SK-N-SH (cell line): ENCODE measurements at regions not wholly inside any gene's neighbourhood (a gene's known extent, or its start where the extent isn't known, plus 50 kb on each side); places are given as distances from the start of the nearest gene placed in this dataset.

Experiments
- CTCF ChIA-PET: fragments of 300-600, 350-600 bp; formaldehyde crosslinking; extraction: SDS; loops from one replicate; lab custom pipeline; 2021; lab: Yijun Ruan, JAX
- POLR2A ChIA-PET: fragments of 350-600 bp; sonication (Branson Sonifier 250); formaldehyde crosslinking; extraction: SDS; loops from one replicate; lab custom pipeline; 2020; ENCODE audit warnings: antibody characterized with exemption, inconsistent platforms; lab: Yijun Ruan, JAX
- DNase-seq: peaks from one replicate; pipeline ENCODE4 v3.0.0; 2012
- H2AFZ ChIP-seq: fragments of 200-600 bp; sonication (generic); 2 replicates; pipeline ENCODE4 v1.8.1; 2016; ENCODE audit warnings: antibody characterized with exemption, mild to moderate bottlenecking, low read depth
- H3F3A ChIP-seq: fragments of 200-600 bp; sonication (generic); replicated peaks from 2 replicates; pipeline ENCODE3; 2016; ENCODE audit warnings: antibody characterized with exemption, mild to moderate bottlenecking; ENCODE audit not compliant: insufficient read depth
- H3K27ac ChIP-seq, 2 experiments: fragments of 200-500 bp in 1 of 2; fragments of 200-600 bp in 1 of 2; sonication (Bioruptor generic) in 1 of 2; sonication (generic), shearing (Covaris generic) in 1 of 2; 2 replicates each; pipeline versions ENCODE4 v1.5.1 to v1.6.1; 2014 to 2016; ENCODE audit warnings: low read depth in 2 of 2, inconsistent platforms in 1 of 2, low read length in 1 of 2, mild to moderate bottlenecking in 1 of 2, mixed read lengths in 1 of 2
- H3K27me3 ChIP-seq: fragments of 200-600 bp; sonication (generic), shearing (Covaris generic); 2 replicates; pipeline ENCODE4 v1.6.1; 2016; ENCODE audit warnings: mixed run types; ENCODE audit not compliant: insufficient read depth
- H3K36me3 ChIP-seq, 2 experiments: fragments of 200-500 bp in 1 of 2; fragments of 200-600 bp in 1 of 2; sonication (Bioruptor generic) in 1 of 2; sonication (generic) in 1 of 2; replicated peaks in 1 of 2; 2 replicates each; pipeline versions ENCODE3 to v1.5.1; 2014 to 2016; ENCODE audit warnings: low read length in 1 of 2, mild to moderate bottlenecking in 1 of 2; ENCODE audit not compliant: insufficient read depth in 2 of 2, control insufficient read depth in 1 of 2
- H3K4me1 ChIP-seq, 2 experiments: fragments of 200-500 bp in 1 of 2; fragments of 200-600 bp in 1 of 2; sonication (Bioruptor generic) in 1 of 2; sonication (generic), shearing (Covaris generic) in 1 of 2; 2 replicates each; pipeline versions ENCODE4 v1.5.1 to v1.6.1; 2014 to 2016; ENCODE audit warnings: low read depth in 1 of 2, low read length in 1 of 2, mixed run types in 1 of 2; ENCODE audit not compliant: insufficient read depth in 2 of 2, control insufficient read depth in 1 of 2
- H3K4me2 ChIP-seq: fragments of 200-600 bp; sonication (generic), shearing (Covaris generic); 2 replicates; pipeline ENCODE4 v1.6.1; 2017; ENCODE audit warnings: mixed run types
- H3K4me3 ChIP-seq, 2 experiments: fragments of 200-500 bp in 1 of 2; fragments of 200-600 bp in 1 of 2; sonication (Bioruptor generic) in 1 of 2; sonication (generic), shearing (Covaris generic) in 1 of 2; 2 replicates each; pipeline versions ENCODE4 v1.5.1 to v1.8.1; 2014 to 2016; ENCODE audit warnings: low read depth in 2 of 2, inconsistent platforms in 1 of 2, low read length in 1 of 2, mild to moderate bottlenecking in 1 of 2, mixed read lengths in 1 of 2, moderate library complexity in 1 of 2
- H3K79me2 ChIP-seq: fragments of 200-600 bp; sonication (generic); 2 replicates; pipeline ENCODE4 v1.8.1; 2017; ENCODE audit warnings: mild to moderate bottlenecking; ENCODE audit not compliant: insufficient read depth
- H3K9ac ChIP-seq: fragments of 200-600 bp; sonication (generic); 2 replicates; pipeline ENCODE4 v1.6.1; 2017; ENCODE audit warnings: mixed run types
- H3K9me2 ChIP-seq: fragments of 200-600 bp; sonication (generic); 2 replicates; pipeline ENCODE4 v1.6.1; 2017; ENCODE audit warnings: mixed run types
- H3K9me3 ChIP-seq: fragments of 200-600 bp; sonication (generic); 2 replicates; pipeline ENCODE4 v1.6.1; 2017; ENCODE audit warnings: mixed run types, mild to moderate bottlenecking, moderate library complexity
- H4K20me1 ChIP-seq: fragments of 200-600 bp; sonication (generic); 2 replicates; pipeline ENCODE4 v1.6.1; 2017; ENCODE audit warnings: mild to moderate bottlenecking, mixed run types; ENCODE audit not compliant: insufficient read depth
- EZH2phosphoT487 ChIP-seq: fragments of 200-600 bp; sonication (generic); IDR thresholded peaks from 2 replicates; pipeline ENCODE4 v1.6.1; 2017; ENCODE audit warnings: low read depth, mixed run types, mild to moderate bottlenecking, antibody characterized with exemption, moderate library complexity, borderline replicate concordance
- FOSL2 ChIP-seq: IDR thresholded peaks from 2 replicates; pipeline ENCODE4 v1.4.0; 2012; ENCODE audit warnings: low read depth, mild to moderate bottlenecking, moderate library complexity, borderline replicate concordance
- FOXM1 ChIP-seq: IDR thresholded peaks from 2 replicates; pipeline ENCODE4 v1.4.0; 2012; ENCODE audit warnings: low read depth, mild to moderate bottlenecking
- GABPA ChIP-seq: IDR thresholded peaks from 2 replicates; pipeline ENCODE4 v1.4.0; 2012; ENCODE audit warnings: low read depth, mild to moderate bottlenecking
- JUND ChIP-seq: IDR thresholded peaks from 2 replicates; pipeline ENCODE4 v1.4.0; 2012
- MEF2A ChIP-seq: IDR thresholded peaks from 2 replicates; pipeline ENCODE4 v1.4.0; 2012; ENCODE audit warnings: low read depth, borderline replicate concordance
- NFIC ChIP-seq: IDR thresholded peaks from 2 replicates; pipeline ENCODE4 v1.4.0; 2012; ENCODE audit warnings: borderline replicate concordance
- NRF1 ChIP-seq: IDR thresholded peaks from 2 replicates; pipeline ENCODE4 v1.6.1; 2012; ENCODE audit warnings: low read depth, mild to moderate bottlenecking, low read length
- POLR2AphosphoS5 ChIP-seq: IDR thresholded peaks from 2 replicates; pipeline ENCODE4 v1.6.1; 2012; ENCODE audit warnings: low read depth, low read length
- RAD21 ChIP-seq: IDR thresholded peaks from 2 replicates; pipeline ENCODE4 v1.6.1; 2012; ENCODE audit warnings: mild to moderate bottlenecking, low read length
- RCOR1 ChIP-seq: fragments of 150-350 bp; IDR thresholded peaks from 2 replicates; pipeline ENCODE4 v1.6.1; 2017; ENCODE audit warnings: antibody characterized with exemption, low read length
- RFX5 ChIP-seq: IDR thresholded peaks from 2 replicates; pipeline ENCODE4 v1.6.1; 2012; ENCODE audit warnings: mild to moderate bottlenecking, improper control_type of control experiment, low read length
- RXRA ChIP-seq: IDR thresholded peaks from 2 replicates; pipeline ENCODE4 v1.4.0; 2012; ENCODE audit warnings: low read depth, mild to moderate bottlenecking, borderline replicate concordance
- SIN3A ChIP-seq: IDR thresholded peaks from 2 replicates; pipeline ENCODE4 v1.6.1; 2012; ENCODE audit warnings: low read depth, mild to moderate bottlenecking, low read length, moderate library complexity, borderline replicate concordance
- TEAD4 ChIP-seq: IDR thresholded peaks from 2 replicates; pipeline ENCODE4 v1.4.0; 2012; ENCODE audit warnings: mild to moderate bottlenecking, borderline replicate concordance; ENCODE audit not compliant: insufficient read depth
- YY1 ChIP-seq: IDR thresholded peaks from 2 replicates; pipeline ENCODE4 v1.4.0; 2012; ENCODE audit warnings: low read depth, mild to moderate bottlenecking
- WGBS: methylation state at CpG from one replicate; pipeline ENCODE4 v1.1.6; 2017; ENCODE audit warnings: low lambda C conversion rate; 5-methylcytosine and 5-hydroxymethylcytosine counted together
- TF ChIP-seq, protein P1 (sequence below): IDR thresholded peaks from 2 replicates; pipeline ENCODE4 v1.4.0; 2012; ENCODE audit warnings: low read depth, borderline replicate concordance
- TF ChIP-seq, protein P2 (sequence below): fragments of 150-350 bp; IDR thresholded peaks from 2 replicates; pipeline ENCODE4 v1.6.1; 2017; ENCODE audit warnings: antibody characterized with exemption, low read length, low read depth, borderline replicate concordance
- TF ChIP-seq, protein P3 (sequence below): IDR thresholded peaks from 2 replicates; pipeline ENCODE4 v1.6.1; 2012; ENCODE audit warnings: mild to moderate bottlenecking, low read depth, low read length, moderate library complexity
- TF ChIP-seq, protein P4 (sequence below): fragments of 200-600 bp; sonication (generic); IDR thresholded peaks from 2 replicates; pipeline ENCODE4 v1.6.1; 2017; ENCODE audit warnings: antibody characterized with exemption, mild to moderate bottlenecking, moderate library complexity
- TF ChIP-seq, protein P5 (sequence below): fragments of 150-350 bp; IDR thresholded peaks from 2 replicates; pipeline ENCODE4 v1.6.1; 2016; ENCODE audit warnings: mild to moderate bottlenecking, low read depth, low read length
- TF ChIP-seq, protein P6 (sequence below): IDR thresholded peaks from 2 replicates; pipeline ENCODE4; 2012
- TF ChIP-seq, protein P7 (sequence below): IDR thresholded peaks from 2 replicates; pipeline ENCODE4 v1.4.0; 2012; ENCODE audit warnings: low read depth

- H3K27ac ChIP-seq = peak overlapping the region in 1 of 2 experiments; percentile 70; a peak in 2 of 4 replicates
- DNase-seq = no peak
- no peaks in the 10 kb centered on the region for H3K9me2 ChIP-seq
- H3K4me3 ChIP-seq = no peak overlapping the region
- H3K9ac ChIP-seq = no peak overlapping the region
- H3K79me2 ChIP-seq = no peaks in the 10 kb centered on the region
- ChIA-PET CTCF (no interaction called here), POLR2A (no interaction called here)
- no peaks in the 10 kb centered on the region for H4K20me1 ChIP-seq
- no peaks in the 10 kb centered on the region for H3K27me3 ChIP-seq
- H2AFZ ChIP-seq = peak overlapping the region; percentile 61; the same call in 1 of the 2 replicates
- peaks cover 0 to 24% of the 10 kb centered on the region in 2 experiments; a peak in 3 of 4 replicates for H3K4me1 ChIP-seq
- H3F3A ChIP-seq = peaks cover 24% of the 10 kb centered on the region
- 55% methylated on average over 6 of the region's 6 CpGs for WGBS
- H3K4me2 ChIP-seq = peak overlapping the region; percentile 24; the same call in 1 of the 2 replicates
- H3K36me3 ChIP-seq = no peaks in the 10 kb centered on the region
- no peaks in the 10 kb centered on the region for H3K9me3 ChIP-seq
- TF ChIP-seq, protein P1, sequence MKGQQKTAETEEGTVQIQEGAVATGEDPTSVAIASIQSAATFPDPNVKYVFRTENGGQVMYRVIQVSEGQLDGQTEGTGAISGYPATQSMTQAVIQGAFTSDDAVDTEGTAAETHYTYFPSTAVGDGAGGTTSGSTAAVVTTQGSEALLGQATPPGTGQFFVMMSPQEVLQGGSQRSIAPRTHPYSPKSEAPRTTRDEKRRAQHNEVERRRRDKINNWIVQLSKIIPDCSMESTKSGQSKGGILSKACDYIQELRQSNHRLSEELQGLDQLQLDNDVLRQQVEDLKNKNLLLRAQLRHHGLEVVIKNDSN = 0 out of 2 replicates have a peak, but pooled peaks have one; percentile 21
- TF ChIP-seq, protein P2, sequence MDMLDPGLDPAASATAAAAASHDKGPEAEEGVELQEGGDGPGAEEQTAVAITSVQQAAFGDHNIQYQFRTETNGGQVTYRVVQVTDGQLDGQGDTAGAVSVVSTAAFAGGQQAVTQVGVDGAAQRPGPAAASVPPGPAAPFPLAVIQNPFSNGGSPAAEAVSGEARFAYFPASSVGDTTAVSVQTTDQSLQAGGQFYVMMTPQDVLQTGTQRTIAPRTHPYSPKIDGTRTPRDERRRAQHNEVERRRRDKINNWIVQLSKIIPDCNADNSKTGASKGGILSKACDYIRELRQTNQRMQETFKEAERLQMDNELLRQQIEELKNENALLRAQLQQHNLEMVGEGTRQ = no peak
- no peak for TF ChIP-seq RFX5
- TF ChIP-seq, protein P3, sequence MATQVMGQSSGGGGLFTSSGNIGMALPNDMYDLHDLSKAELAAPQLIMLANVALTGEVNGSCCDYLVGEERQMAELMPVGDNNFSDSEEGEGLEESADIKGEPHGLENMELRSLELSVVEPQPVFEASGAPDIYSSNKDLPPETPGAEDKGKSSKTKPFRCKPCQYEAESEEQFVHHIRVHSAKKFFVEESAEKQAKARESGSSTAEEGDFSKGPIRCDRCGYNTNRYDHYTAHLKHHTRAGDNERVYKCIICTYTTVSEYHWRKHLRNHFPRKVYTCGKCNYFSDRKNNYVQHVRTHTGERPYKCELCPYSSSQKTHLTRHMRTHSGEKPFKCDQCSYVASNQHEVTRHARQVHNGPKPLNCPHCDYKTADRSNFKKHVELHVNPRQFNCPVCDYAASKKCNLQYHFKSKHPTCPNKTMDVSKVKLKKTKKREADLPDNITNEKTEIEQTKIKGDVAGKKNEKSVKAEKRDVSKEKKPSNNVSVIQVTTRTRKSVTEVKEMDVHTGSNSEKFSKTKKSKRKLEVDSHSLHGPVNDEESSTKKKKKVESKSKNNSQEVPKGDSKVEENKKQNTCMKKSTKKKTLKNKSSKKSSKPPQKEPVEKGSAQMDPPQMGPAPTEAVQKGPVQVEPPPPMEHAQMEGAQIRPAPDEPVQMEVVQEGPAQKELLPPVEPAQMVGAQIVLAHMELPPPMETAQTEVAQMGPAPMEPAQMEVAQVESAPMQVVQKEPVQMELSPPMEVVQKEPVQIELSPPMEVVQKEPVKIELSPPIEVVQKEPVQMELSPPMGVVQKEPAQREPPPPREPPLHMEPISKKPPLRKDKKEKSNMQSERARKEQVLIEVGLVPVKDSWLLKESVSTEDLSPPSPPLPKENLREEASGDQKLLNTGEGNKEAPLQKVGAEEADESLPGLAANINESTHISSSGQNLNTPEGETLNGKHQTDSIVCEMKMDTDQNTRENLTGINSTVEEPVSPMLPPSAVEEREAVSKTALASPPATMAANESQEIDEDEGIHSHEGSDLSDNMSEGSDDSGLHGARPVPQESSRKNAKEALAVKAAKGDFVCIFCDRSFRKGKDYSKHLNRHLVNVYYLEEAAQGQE = no peak
- TF ChIP-seq EZH2phosphoT487 = no peak
- TF ChIP-seq, protein P4, sequence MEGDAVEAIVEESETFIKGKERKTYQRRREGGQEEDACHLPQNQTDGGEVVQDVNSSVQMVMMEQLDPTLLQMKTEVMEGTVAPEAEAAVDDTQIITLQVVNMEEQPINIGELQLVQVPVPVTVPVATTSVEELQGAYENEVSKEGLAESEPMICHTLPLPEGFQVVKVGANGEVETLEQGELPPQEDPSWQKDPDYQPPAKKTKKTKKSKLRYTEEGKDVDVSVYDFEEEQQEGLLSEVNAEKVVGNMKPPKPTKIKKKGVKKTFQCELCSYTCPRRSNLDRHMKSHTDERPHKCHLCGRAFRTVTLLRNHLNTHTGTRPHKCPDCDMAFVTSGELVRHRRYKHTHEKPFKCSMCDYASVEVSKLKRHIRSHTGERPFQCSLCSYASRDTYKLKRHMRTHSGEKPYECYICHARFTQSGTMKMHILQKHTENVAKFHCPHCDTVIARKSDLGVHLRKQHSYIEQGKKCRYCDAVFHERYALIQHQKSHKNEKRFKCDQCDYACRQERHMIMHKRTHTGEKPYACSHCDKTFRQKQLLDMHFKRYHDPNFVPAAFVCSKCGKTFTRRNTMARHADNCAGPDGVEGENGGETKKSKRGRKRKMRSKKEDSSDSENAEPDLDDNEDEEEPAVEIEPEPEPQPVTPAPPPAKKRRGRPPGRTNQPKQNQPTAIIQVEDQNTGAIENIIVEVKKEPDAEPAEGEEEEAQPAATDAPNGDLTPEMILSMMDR = no peak
- TF ChIP-seq TEAD4 = peak; percentile 11; the same call in 1 of the 2 replicates
- TF ChIP-seq GABPA = no peak
- no peak; the same call in 1 of the 2 replicates for TF ChIP-seq FOSL2
- no peak for TF ChIP-seq RCOR1
- TF ChIP-seq, protein P5, sequence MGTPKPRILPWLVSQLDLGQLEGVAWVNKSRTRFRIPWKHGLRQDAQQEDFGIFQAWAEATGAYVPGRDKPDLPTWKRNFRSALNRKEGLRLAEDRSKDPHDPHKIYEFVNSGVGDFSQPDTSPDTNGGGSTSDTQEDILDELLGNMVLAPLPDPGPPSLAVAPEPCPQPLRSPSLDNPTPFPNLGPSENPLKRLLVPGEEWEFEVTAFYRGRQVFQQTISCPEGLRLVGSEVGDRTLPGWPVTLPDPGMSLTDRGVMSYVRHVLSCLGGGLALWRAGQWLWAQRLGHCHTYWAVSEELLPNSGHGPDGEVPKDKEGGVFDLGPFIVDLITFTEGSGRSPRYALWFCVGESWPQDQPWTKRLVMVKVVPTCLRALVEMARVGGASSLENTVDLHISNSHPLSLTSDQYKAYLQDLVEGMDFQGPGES = no peak
- no peak for TF ChIP-seq YY1
- no peak for TF ChIP-seq RAD21
- peak; percentile 92 for TF ChIP-seq MEF2A
- peak; percentile 22; the same call in 1 of the 2 replicates for TF ChIP-seq RXRA
- TF ChIP-seq JUND = peak; percentile 23; the same call in 1 of the 2 replicates
- peak; percentile 33; the same call in 1 of the 2 replicates for TF ChIP-seq NFIC
- no peak for TF ChIP-seq NRF1
- TF ChIP-seq FOXM1 = no peak
- TF ChIP-seq SIN3A = no peak
- TF ChIP-seq, protein P6, sequence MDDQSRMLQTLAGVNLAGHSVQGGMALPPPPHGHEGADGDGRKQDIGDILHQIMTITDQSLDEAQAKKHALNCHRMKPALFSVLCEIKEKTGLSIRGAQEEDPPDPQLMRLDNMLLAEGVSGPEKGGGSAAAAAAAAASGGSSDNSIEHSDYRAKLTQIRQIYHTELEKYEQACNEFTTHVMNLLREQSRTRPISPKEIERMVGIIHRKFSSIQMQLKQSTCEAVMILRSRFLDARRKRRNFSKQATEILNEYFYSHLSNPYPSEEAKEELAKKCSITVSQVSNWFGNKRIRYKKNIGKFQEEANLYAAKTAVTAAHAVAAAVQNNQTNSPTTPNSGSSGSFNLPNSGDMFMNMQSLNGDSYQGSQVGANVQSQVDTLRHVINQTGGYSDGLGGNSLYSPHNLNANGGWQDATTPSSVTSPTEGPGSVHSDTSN = 0 out of 2 replicates have a peak, but pooled peaks have one; percentile 10
- TF ChIP-seq POLR2AphosphoS5 = no peak
- TF ChIP-seq, protein P7, sequence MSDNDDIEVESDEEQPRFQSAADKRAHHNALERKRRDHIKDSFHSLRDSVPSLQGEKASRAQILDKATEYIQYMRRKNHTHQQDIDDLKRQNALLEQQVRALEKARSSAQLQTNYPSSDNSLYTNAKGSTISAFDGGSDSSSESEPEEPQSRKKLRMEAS = no peak
Observed at GRCh38 chr13:40406405-40407120, 259.9 kb downstream of the FOXO1 start.
